HG03097 (cell line): ENCODE measurements at regions not wholly inside any gene's neighbourhood (a gene's known extent, or its start where the extent isn't known, plus 50 kb on each side); places are given as distances from the start of the nearest gene placed in this dataset.

Experiments used
- ATAC-seq: cut with Tn5 transposase; IDR thresholded peaks from one replicate; pipeline ENCODE4 v1.9.1; 2021; ENCODE audit not compliant: unreplicated experiment, low FRiP score

GRCh38 chr1:218754477-218754876, 409.3 kb downstream of the TGFB2 start:
- no peak for ATAC-seq

- ATAC-seq, result no peak
Measured at GRCh38 chr1:218755128-218755527, 410.0 kb downstream of the TGFB2 start.

GRCh38 chr1:218759795-218760194, 413.9 kb upstream of the LYPLAL1 start:
- ATAC-seq, result no peak

- no peak for ATAC-seq
Measured at GRCh38 chr1:218760601-218761570, 412.8 kb upstream of the LYPLAL1 start.

- ATAC-seq, result no peak
Measured at GRCh38 chr1:218763538-218763937, 410.1 kb upstream of the LYPLAL1 start.

- no peak for ATAC-seq
Measured at GRCh38 chr1:218765753-218766152, 407.9 kb upstream of the LYPLAL1 start.

GRCh38 chr1:218771931-218772330, 401.7 kb upstream of the LYPLAL1 start:
- ATAC-seq, result no peak

GRCh38 chr1:218772575-218772974, 401.1 kb upstream of the LYPLAL1 start:
- no peak for ATAC-seq

- ATAC-seq, result no peak
Measured at GRCh38 chr1:218775501-218776021, 398.1 kb upstream of the LYPLAL1 start.

GRCh38 chr1:218778257-218779126, 395.2 kb upstream of the LYPLAL1 start:
- ATAC-seq, result no peak

- ATAC-seq, result no peak
Measured at GRCh38 chr1:218779341-218780100, 394.2 kb upstream of the LYPLAL1 start.

- no peak for ATAC-seq
Measured at GRCh38 chr1:218783131-218783530, 390.5 kb upstream of the LYPLAL1 start.

- no peak for ATAC-seq
Measured at GRCh38 chr1:218783916-218784315, 389.8 kb upstream of the LYPLAL1 start.

- no peak for ATAC-seq
Measured at GRCh38 chr1:218785928-218786327, 387.8 kb upstream of the LYPLAL1 start.

GRCh38 chr1:218787826-218788225, 385.9 kb upstream of the LYPLAL1 start:
- no peak for ATAC-seq

- ATAC-seq, result no peak
Measured at GRCh38 chr1:218796773-218797172, 376.9 kb upstream of the LYPLAL1 start.

GRCh38 chr1:218802799-218803198, 370.9 kb upstream of the LYPLAL1 start:
- no peak for ATAC-seq

GRCh38 chr1:218803351-218803997, 370.2 kb upstream of the LYPLAL1 start:
- no peak for ATAC-seq

GRCh38 chr1:218804014-218804785, 369.5 kb upstream of the LYPLAL1 start:
- ATAC-seq, result no peak
